ENCODE measurements at regions not wholly inside any gene's neighbourhood (a gene's known extent, or its start where the extent isn't known, plus 50 kb on each side); places are given as distances from the start of the nearest gene placed in this dataset.

DNA sequence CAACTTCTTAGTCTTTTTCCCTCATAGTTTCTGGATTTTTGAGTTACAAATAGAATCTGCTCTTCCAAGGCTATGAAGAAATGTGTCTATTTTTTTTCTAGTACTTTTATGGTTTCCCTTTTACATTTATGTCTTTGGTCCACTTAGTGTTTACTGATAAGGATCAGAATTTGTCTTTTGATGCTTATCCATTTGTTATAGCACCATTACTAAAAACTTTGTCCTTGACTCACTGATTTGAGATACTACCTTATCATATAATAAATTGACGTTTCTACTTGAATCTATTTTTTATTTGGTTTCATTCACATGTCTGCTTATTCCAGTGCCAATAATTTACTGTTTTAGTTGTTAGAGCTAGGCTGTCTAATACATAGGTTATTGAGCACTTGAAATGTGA is 161.1 kb upstream of the DPYD start:
- Histone ChIP-seq H3K27ac (replicated peaks) (no peak overlapping the region), H3K27me3 (ENCODE audit: insufficient read depth, poor library complexity, severe bottlenecking) (no peaks in the 10 kb centered on the region), H3K4me3 (replicated peaks; ENCODE audit: insufficient read depth, low read length) (no peak overlapping the region)
- DNase-seq (ENCODE audit: low read depth in 1 of 2, low spot score in 1 of 2): no peak
- TF ChIP-seq, protein P1, sequence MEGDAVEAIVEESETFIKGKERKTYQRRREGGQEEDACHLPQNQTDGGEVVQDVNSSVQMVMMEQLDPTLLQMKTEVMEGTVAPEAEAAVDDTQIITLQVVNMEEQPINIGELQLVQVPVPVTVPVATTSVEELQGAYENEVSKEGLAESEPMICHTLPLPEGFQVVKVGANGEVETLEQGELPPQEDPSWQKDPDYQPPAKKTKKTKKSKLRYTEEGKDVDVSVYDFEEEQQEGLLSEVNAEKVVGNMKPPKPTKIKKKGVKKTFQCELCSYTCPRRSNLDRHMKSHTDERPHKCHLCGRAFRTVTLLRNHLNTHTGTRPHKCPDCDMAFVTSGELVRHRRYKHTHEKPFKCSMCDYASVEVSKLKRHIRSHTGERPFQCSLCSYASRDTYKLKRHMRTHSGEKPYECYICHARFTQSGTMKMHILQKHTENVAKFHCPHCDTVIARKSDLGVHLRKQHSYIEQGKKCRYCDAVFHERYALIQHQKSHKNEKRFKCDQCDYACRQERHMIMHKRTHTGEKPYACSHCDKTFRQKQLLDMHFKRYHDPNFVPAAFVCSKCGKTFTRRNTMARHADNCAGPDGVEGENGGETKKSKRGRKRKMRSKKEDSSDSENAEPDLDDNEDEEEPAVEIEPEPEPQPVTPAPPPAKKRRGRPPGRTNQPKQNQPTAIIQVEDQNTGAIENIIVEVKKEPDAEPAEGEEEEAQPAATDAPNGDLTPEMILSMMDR (IDR thresholded peaks at IDR 0.05; ENCODE audit: insufficient read depth, low read length): no peak
- TF ChIP-seq, protein P2, sequence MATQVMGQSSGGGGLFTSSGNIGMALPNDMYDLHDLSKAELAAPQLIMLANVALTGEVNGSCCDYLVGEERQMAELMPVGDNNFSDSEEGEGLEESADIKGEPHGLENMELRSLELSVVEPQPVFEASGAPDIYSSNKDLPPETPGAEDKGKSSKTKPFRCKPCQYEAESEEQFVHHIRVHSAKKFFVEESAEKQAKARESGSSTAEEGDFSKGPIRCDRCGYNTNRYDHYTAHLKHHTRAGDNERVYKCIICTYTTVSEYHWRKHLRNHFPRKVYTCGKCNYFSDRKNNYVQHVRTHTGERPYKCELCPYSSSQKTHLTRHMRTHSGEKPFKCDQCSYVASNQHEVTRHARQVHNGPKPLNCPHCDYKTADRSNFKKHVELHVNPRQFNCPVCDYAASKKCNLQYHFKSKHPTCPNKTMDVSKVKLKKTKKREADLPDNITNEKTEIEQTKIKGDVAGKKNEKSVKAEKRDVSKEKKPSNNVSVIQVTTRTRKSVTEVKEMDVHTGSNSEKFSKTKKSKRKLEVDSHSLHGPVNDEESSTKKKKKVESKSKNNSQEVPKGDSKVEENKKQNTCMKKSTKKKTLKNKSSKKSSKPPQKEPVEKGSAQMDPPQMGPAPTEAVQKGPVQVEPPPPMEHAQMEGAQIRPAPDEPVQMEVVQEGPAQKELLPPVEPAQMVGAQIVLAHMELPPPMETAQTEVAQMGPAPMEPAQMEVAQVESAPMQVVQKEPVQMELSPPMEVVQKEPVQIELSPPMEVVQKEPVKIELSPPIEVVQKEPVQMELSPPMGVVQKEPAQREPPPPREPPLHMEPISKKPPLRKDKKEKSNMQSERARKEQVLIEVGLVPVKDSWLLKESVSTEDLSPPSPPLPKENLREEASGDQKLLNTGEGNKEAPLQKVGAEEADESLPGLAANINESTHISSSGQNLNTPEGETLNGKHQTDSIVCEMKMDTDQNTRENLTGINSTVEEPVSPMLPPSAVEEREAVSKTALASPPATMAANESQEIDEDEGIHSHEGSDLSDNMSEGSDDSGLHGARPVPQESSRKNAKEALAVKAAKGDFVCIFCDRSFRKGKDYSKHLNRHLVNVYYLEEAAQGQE (IDR thresholded peaks at IDR 0.05; ENCODE audit: insufficient replicate concordance, low read depth): no peak
- TF ChIP-seq GABPA (IDR thresholded peaks at IDR 0.05; ENCODE audit: low read depth): no peak
- no peak for TF ChIP-seq POLR2AphosphoS5 (IDR thresholded peaks at IDR 0.05; ENCODE audit: low read depth)
- TF ChIP-seq SPI1 (IDR thresholded peaks at IDR 0.05; ENCODE audit: borderline replicate concordance, low read depth): no peak

DNA sequence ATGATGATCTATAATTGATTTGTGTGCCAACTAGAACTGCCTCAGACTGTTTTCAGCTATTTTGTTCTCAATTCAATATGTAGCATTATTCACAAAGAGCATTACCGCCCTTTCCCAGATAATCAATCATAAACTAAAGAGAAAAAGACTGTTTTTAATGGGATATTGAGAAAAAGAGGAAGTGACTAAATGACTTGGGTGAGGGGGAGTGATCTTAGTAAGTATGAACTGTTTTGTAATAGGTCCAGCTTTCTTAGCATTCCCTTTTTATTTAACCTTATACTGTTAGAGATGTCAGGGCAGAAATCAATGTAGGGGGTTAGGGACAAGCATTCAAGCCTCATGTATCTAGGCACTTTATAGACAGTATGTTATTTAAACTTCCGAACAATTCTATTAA is 157.8 kb upstream of the DPYD start:
- Histone ChIP-seq H3K4me3 (replicated peaks; ENCODE audit: insufficient read depth, low read length) (no peak overlapping the region), H3K27ac (replicated peaks) (no peak overlapping the region), H3K27me3 (ENCODE audit: insufficient read depth, poor library complexity, severe bottlenecking) (no peaks in the 10 kb centered on the region)
- TF ChIP-seq GABPA (IDR thresholded peaks at IDR 0.05; ENCODE audit: low read depth) (no peak), SPI1 (IDR thresholded peaks at IDR 0.05; ENCODE audit: borderline replicate concordance, low read depth) (peak; percentile 86)
- DNase-seq (ENCODE audit: low read depth in 1 of 2, low spot score in 1 of 2): no peak

DNA sequence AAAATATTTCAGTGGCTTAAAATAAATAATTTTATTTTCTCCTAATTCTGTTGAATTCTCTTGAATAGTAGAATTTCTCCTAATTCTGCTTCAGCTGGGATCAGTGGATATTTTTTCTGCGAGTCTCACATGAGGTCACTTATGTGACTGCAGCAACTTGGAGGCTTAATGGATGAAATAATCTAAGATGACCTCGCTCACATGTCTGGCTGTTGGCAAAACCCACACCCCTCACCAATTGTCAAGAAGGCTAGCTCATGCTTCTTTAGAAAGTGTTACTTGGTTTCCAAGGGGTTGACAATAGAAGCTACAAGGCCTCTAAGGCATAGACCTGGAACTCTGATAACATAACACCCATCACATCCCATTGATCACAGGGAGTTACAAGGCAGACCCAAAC is 156.9 kb upstream of the DPYD start:
- TF ChIP-seq, protein P1 (IDR thresholded peaks at IDR 0.05; ENCODE audit: insufficient read depth, low read length): no peak
- TF ChIP-seq POLR2AphosphoS5 (IDR thresholded peaks at IDR 0.05; ENCODE audit: low read depth) (no peak), GABPA (IDR thresholded peaks at IDR 0.05; ENCODE audit: low read depth) (no peak), SPI1 (IDR thresholded peaks at IDR 0.05; ENCODE audit: borderline replicate concordance, low read depth) (no peak)
- TF ChIP-seq, protein P2 (IDR thresholded peaks at IDR 0.05; ENCODE audit: insufficient replicate concordance, low read depth): no peak
- Histone ChIP-seq H3K27me3 (ENCODE audit: insufficient read depth, poor library complexity, severe bottlenecking) (no peaks in the 10 kb centered on the region), H3K27ac (replicated peaks) (no peak overlapping the region), H3K4me3 (replicated peaks; ENCODE audit: insufficient read depth, low read length) (no peak overlapping the region)
- no peak for DNase-seq (ENCODE audit: low read depth in 1 of 2, low spot score in 1 of 2)

DNA sequence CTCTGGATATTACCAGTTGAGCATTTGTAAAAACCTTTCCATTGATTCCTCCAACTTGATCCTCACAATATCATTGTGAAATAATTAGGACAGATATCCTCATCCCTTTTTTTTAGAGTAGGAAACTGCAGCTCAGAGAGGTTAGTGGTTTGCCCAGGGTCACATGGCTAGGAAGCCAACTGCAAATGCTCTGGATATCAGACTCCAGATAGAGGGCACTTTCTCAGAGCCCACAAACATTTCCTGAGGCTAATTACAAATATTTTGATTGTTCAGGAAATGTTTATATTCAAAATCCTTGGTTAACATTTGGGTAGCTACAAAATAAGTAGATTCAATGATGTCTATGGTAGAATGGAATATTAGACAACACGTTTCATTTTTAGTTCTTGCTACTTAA is 154.8 kb upstream of the DPYD start:
- no peak overlapping the region for H3K4me3 ChIP-seq (replicated peaks; ENCODE audit: insufficient read depth, low read length)
- H3K27ac ChIP-seq (replicated peaks): no peak overlapping the region
- no peak for DNase-seq (ENCODE audit: low read depth in 1 of 2, low spot score in 1 of 2)
- H3K27me3 ChIP-seq (ENCODE audit: insufficient read depth, poor library complexity, severe bottlenecking): no peaks in the 10 kb centered on the region
- TF ChIP-seq, protein P2 (IDR thresholded peaks at IDR 0.05; ENCODE audit: insufficient replicate concordance, low read depth): no peak
- TF ChIP-seq, protein P1 (IDR thresholded peaks at IDR 0.05; ENCODE audit: insufficient read depth, low read length): no peak
- TF ChIP-seq SPI1 (IDR thresholded peaks at IDR 0.05; ENCODE audit: borderline replicate concordance, low read depth): no peak
- TF ChIP-seq POLR2AphosphoS5 (IDR thresholded peaks at IDR 0.05; ENCODE audit: low read depth): no peak
- TF ChIP-seq GABPA (IDR thresholded peaks at IDR 0.05; ENCODE audit: low read depth): no peak
